Activated naive CD4-positive, alpha-beta T cell treated with anti-CD3 and anti-CD28 coated beads, Interleukin-2, amount 50 U/mL, for 24 hours (primary cell): ENCODE measurements at regions not wholly inside any gene's neighbourhood (a gene's known extent, or its start where the extent isn't known, plus 50 kb on each side); places are given as distances from the start of the nearest gene placed in this dataset.
A peak's percentile ranks its signal among the peaks of the same experiment; 100 is the strongest.
"Not testable (repeated sequence)": the region's sequence is repeated elsewhere in the genome, so short reads cannot be mapped to it uniquely, and the experiment has no call there.

Source experiments
- H3K27ac Mint-ChIP-seq: one replicate; pipeline ENCODE4 v1.8.0; 2021; ENCODE audit warnings: mild to moderate bottlenecking, mixed read lengths
- H3K27me3 Mint-ChIP-seq: one replicate; pipeline ENCODE4 v1.8.0; 2021; ENCODE audit warnings: mixed read lengths
- H3K36me3 Mint-ChIP-seq: one replicate; pipeline ENCODE4 v1.8.0; 2021; ENCODE audit warnings: mixed read lengths
- H3K4me1 Mint-ChIP-seq: one replicate; pipeline ENCODE4 v1.8.0; 2021; ENCODE audit warnings: mixed read lengths
- H3K4me3 Mint-ChIP-seq: one replicate; pipeline ENCODE4 v1.8.0; 2021; ENCODE audit warnings: mild to moderate bottlenecking, mixed read lengths
- H3K9me3 Mint-ChIP-seq: one replicate; pipeline ENCODE4 v1.8.0; 2021; ENCODE audit warnings: mixed read lengths

DNA sequence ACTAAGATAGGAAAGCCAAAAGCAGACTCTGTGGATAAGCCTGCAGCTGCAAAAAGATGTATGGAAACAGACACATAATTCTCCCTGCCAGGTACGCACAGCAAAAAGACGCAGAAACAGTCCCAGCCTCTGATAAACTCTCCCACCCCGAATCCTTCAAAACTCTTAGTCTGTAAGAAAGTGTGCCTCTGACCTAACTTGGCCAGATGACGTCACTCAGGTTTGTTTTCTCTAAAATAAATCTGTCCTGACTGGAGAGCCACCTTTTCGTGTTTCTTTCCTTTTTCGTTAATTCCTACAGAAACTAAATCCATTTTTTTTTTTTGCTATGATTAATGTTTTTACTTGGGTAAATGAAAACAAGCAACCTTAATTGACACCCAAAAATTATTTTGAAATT, 793.8 kb downstream of the SORCS1 start:
- H3K27ac Mint-ChIP-seq, result no peak overlapping the region
- no peaks in the 10 kb centered on the region for H3K27me3 Mint-ChIP-seq
- H3K4me1 Mint-ChIP-seq, result no peaks in the 10 kb centered on the region
- no peaks in the 10 kb centered on the region for H3K9me3 Mint-ChIP-seq
- no peaks in the 10 kb centered on the region for H3K36me3 Mint-ChIP-seq
- no peak overlapping the region for H3K4me3 Mint-ChIP-seq

DNA sequence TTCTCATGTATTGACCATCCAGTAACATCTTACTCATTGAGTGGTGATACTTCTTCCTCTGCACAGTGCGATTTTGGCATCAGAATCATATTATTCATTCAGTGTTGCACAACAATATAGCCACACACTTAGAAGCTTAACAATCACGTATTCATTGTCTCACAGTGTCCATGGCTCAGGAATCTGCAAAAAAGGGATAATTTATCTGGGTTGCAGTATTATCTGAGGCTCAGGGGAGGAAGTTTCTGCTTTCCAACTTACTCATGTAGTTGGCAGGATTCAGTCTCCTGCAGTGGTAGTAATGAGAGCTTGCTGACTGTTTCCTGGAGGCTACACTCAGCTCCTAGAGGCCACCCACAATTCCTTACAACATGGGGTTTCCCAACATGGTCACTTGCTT, 803.6 kb downstream of the SORCS1 start:
- Mint-ChIP-seq H3K9me3 (no peaks in the 10 kb centered on the region), H3K27me3 (no peaks in the 10 kb centered on the region), H3K4me1 (no peaks in the 10 kb centered on the region), H3K36me3 (no peaks in the 10 kb centered on the region), H3K27ac (no peak overlapping the region), H3K4me3 (no peak overlapping the region)

DNA sequence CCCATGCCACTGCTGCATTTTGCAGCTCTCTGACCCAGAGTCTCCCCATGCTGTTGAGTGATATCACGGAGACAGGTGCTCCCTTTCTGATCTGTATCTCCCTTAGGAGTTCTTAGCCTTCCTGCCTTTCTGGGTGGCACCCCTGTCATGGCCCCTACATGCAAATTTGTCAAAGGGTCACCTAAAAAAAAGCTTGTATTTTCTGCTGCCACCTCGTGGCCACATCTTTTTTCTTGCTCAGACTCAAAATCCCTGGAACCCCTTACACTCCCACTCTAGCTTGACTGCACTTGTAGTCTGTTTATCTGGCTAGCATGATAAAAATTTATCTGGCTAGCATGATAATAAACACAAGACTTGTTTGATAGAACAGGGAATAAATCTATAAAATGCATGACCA, 809.1 kb downstream of the SORCS1 start:
- Mint-ChIP-seq H3K27ac (no peak overlapping the region), H3K4me3 (no peak overlapping the region), H3K9me3 (no peaks in the 10 kb centered on the region), H3K27me3 (no peaks in the 10 kb centered on the region), H3K36me3 (no peaks in the 10 kb centered on the region), H3K4me1 (no peaks in the 10 kb centered on the region)

DNA sequence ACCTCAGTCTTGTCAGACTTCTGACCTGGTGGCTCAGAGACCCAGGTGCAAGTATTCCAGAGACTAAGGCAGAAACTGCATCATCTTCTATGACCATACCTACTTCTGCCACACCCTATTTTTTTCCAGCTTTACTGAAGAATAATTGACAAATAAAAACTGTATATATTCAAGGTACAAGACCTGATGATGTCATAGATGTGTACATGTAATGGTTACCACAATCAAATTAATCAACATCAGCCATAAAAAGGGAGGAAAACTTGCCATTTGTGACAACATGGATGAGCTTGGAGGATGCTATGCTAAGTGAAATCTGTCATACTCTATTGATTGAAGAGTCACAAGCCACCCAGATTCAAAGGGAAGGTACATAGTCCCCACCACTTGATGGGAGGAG, 815.6 kb downstream of the SORCS1 start:
- Mint-ChIP-seq H3K36me3 (no peaks in the 10 kb centered on the region), H3K4me1 (no peaks in the 10 kb centered on the region), H3K4me3 (no peak overlapping the region), H3K27me3 (no peaks in the 10 kb centered on the region), H3K27ac (no peak overlapping the region), H3K9me3 (no peaks in the 10 kb centered on the region)

DNA sequence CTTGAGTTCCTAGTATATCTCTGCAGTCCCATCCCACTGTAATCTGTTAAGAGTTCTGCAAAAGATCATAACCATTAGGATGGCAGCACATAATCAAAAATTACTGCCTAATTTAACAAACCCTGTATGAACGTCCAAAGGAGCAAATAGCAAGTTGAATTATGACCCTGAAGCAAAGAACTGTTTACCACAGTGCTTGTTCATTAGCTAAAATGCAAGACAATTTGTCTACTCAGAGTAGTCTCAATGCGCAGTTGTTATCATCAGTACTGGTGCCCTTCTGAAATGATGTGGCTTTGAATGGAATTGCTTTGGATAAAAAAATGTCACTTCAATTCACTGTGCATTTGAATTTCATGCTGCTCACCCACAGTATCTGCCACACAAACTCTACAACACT, 817.0 kb downstream of the SORCS1 start:
- H3K36me3 Mint-ChIP-seq, result no peaks in the 10 kb centered on the region
- no peaks in the 10 kb centered on the region for H3K4me1 Mint-ChIP-seq
- H3K27ac Mint-ChIP-seq, result no peak overlapping the region
- H3K4me3 Mint-ChIP-seq, result no peak overlapping the region
- H3K9me3 Mint-ChIP-seq, result no peaks in the 10 kb centered on the region
- H3K27me3 Mint-ChIP-seq, result peaks cover 2% of the 10 kb centered on the region

DNA sequence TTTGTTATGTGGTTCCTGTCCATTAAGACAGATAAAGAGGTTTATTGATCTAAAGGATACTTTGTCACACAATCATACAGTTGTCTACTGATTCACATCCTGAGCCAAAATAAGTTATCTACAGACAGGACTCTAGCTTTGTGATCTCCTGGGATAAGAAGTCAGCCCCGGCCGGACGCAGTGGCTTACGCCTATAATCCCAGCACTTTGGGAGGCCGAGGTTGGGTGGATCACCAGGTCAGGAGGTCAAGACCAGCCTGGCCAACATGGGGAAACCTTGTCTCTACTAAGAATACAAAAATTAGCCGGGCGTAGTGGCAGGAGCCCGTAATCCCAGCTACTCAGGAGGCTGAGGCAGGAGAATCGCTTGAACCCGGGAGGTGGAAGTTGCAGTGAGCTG, 821.0 kb downstream of the SORCS1 start:
- H3K4me1 Mint-ChIP-seq, H3K4me3 Mint-ChIP-seq, H3K9me3 Mint-ChIP-seq, H3K27ac Mint-ChIP-seq, H3K27me3 Mint-ChIP-seq, H3K36me3 Mint-ChIP-seq: not testable (repeated sequence)

DNA sequence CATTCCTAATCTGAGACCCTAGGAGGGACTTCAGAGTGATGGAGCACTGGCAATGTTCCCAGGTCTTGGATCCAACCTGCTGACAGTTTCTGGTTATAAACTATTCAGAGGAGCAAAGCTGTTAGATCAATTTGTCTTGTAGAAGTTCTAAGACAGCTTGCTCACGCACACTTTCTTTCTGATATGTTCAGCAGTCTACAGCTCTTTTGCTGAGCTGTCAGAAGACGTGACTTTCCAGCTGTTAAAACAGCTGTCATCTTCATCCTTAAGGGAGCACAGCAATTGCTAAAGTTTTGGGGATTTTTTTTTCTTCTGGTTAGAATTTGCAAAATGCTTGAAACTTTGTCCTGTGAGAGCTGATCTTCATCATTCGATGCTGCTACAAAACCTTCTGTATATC, 823.1 kb downstream of the SORCS1 start:
- H3K4me1 Mint-ChIP-seq, result no peaks in the 10 kb centered on the region
- H3K27ac Mint-ChIP-seq, result no peak overlapping the region
- H3K4me3 Mint-ChIP-seq, result no peak overlapping the region
- peaks cover 2% of the 10 kb centered on the region for H3K27me3 Mint-ChIP-seq
- no peaks in the 10 kb centered on the region for H3K36me3 Mint-ChIP-seq
- H3K9me3 Mint-ChIP-seq, result no peaks in the 10 kb centered on the region

DNA sequence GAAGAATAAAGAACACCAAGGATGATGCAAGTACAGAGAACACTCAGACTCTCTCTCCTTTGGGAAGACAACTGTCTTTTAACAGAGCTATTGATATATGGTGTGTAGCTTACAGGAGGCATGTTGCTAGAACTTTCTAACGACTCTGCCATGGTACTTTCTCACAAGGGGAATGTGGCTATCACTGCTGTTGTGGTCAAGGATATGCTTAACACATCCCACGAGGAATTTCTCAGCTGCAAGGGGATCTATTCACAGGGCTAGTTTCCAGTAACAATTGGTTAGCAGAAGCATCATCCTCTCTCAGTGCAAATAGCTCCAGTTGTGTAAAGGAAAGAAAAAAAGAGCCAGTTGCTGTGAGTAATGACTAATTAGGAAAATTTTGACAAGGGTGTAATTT, 826.0 kb downstream of the SORCS1 start:
- H3K36me3 Mint-ChIP-seq, result no peaks in the 10 kb centered on the region
- H3K27ac Mint-ChIP-seq, result no peak overlapping the region
- peaks cover 2% of the 10 kb centered on the region for H3K27me3 Mint-ChIP-seq
- H3K4me1 Mint-ChIP-seq, result no peaks in the 10 kb centered on the region
- H3K9me3 Mint-ChIP-seq, result no peaks in the 10 kb centered on the region
- H3K4me3 Mint-ChIP-seq, result no peak overlapping the region

DNA sequence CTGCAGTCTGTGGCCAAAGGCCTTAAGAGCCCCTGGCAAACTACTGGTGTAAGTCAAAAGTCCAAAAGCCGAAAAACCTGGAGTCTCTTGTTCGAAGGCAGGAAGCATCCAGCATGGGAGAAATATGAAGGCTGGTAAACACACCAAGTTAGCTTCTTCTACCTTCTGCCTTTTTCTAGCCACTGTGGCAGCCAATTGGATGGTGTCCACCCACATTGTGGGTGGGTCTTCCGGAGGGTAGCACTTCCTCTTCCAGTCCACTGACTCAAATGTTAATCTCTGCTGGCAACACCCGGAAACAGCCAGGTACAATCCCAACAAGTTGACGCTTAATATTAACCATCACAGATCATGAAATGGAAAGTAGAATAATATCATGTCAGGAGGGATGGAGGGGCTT, 827.6 kb downstream of the SORCS1 start:
- Mint-ChIP-seq H3K27ac (no peak overlapping the region), H3K27me3 (no peaks in the 10 kb centered on the region), H3K4me3 (no peak overlapping the region), H3K36me3 (no peaks in the 10 kb centered on the region), H3K9me3 (no peaks in the 10 kb centered on the region), H3K4me1 (no peaks in the 10 kb centered on the region)

DNA sequence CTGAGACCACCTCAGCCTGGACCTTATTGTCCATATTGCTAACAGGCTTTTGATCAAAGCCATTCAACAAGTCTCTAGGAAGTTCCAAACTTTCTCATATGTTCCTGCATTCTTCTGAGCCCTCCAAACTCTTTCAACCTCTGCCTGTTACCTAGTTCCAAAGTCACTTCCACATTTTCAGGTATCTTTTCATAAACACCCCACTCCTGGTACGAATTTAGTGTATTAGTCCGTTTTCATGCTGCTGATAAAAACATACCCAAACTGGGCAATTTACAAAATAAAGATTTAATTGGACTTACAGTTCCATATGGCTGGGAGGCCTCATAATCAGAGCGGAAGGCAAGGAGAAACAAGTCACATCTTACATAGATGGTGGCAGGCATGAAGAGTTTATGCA, 836.8 kb downstream of the SORCS1 start:
- Mint-ChIP-seq H3K27ac (peak overlapping the region; percentile 3), H3K4me1 (no peaks in the 10 kb centered on the region), H3K4me3 (no peak overlapping the region), H3K36me3 (peaks cover 2% of the 10 kb centered on the region), H3K9me3 (peaks cover 26% of the 10 kb centered on the region), H3K27me3 (no peaks in the 10 kb centered on the region)

DNA sequence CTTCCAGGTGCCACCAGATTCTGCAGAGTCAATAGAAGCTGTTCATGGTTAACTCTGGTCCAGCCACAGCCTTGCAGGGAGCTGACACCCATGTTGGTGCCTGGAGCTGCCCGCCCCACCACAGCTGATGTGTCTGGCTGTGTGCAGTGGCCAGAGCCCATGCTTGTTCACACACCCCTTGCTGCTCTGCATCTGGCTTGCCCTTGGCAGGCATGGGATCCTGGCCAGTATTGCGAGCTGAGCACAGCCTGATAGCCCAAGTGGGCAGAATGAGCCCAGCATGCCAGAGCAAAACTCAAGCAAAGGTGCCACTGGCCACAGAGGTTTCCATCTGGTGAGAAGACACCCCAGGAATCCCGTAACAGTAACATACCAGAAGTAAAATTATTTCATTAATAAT, 843.6 kb downstream of the SORCS1 start:
- Mint-ChIP-seq H3K4me1 (no peaks in the 10 kb centered on the region), H3K4me3 (no peak overlapping the region), H3K36me3 (no peaks in the 10 kb centered on the region), H3K27me3 (peaks cover 1% of the 10 kb centered on the region), H3K27ac (no peak overlapping the region), H3K9me3 (peaks cover 3% of the 10 kb centered on the region)

DNA sequence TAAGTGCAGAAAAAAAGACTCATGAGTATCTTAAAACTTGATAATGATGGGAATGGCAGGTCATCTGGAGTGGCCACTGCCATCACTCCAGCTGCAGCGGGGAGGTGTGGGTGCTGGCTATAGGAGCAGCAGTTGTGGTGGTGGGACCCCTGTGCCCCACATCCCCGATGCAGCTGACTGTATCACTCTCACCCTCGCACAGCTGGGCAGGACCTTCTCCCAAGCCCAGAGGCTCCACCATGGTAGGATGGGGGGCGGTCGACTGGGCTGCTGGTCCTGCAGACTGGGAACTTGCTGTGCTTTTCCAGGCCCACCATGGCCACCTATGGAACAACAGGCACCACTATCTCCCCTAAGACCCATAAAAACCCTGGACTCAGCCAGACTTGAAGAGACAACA, 844.4 kb downstream of the SORCS1 start:
- Mint-ChIP-seq H3K4me3 (no peak overlapping the region), H3K9me3 (no peaks in the 10 kb centered on the region), H3K27me3 (peaks cover 1% of the 10 kb centered on the region), H3K4me1 (no peaks in the 10 kb centered on the region), H3K27ac (no peak overlapping the region), H3K36me3 (no peaks in the 10 kb centered on the region)

DNA sequence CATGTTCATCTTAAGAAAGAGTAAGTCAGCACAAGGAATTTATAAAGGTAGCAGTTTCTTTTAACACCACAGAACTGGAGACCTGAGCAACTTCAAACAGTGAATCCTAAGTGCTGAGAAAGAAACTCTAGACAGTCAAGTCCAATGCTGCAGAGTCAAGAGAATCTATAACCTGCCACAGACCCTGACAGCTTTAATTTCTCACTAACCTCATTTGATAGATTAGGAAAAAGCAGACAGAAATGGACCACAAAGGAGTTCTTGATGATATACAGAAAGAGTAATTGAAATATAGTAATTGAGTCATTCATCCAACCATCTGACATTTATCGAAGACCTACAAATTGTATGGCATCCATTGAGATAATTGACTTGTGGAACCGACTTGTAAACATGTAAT, 847.0 kb downstream of the SORCS1 start:
- Mint-ChIP-seq H3K4me3 (no peak overlapping the region), H3K27ac (no peak overlapping the region), H3K9me3 (no peaks in the 10 kb centered on the region), H3K36me3 (no peaks in the 10 kb centered on the region), H3K4me1 (no peaks in the 10 kb centered on the region), H3K27me3 (peaks cover 1% of the 10 kb centered on the region)

DNA sequence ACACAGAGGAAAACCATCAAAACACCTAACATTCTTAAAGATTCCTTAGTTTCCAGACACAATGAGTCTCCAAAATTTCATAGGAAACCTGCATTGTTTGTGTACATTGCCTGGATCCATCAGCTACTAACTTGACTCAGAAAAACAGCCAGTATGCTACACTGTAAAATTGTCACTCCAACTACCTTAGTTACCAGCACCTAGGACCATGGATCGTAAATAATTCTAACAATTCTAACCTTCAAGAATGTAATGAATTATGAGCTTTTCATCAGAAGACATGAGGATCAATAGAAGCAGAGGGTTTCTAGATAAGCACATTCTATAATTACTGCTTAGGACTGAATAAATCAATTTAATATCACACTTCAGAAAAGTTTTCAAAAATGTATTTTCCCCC, 851.5 kb downstream of the SORCS1 start:
- Mint-ChIP-seq H3K4me3 (no peak overlapping the region), H3K27me3 (no peaks in the 10 kb centered on the region), H3K9me3 (no peaks in the 10 kb centered on the region), H3K36me3 (no peaks in the 10 kb centered on the region), H3K27ac (no peak overlapping the region), H3K4me1 (no peaks in the 10 kb centered on the region)

DNA sequence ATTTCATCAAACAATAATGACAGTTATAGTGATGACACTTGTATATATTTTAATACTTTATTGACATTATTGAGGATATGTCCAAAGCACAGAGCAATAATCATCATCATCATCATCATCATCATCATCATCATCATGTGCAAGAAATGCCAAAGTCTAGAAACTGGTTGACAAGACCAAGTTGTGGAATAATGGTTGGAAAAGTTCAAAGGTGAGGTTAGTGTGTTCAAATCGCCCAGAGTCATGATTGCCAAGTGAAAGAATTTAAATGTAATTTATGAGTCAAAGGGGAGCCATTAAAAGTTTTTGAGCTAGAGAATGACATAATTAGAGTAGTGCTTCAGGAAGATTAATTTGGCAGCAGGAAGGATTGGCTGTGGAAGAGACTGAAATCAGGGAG, 852.4 kb downstream of the SORCS1 start:
- Mint-ChIP-seq H3K4me3 (no peak overlapping the region), H3K4me1 (no peaks in the 10 kb centered on the region), H3K27ac (no peak overlapping the region), H3K36me3 (no peaks in the 10 kb centered on the region), H3K9me3 (no peaks in the 10 kb centered on the region), H3K27me3 (no peaks in the 10 kb centered on the region)

DNA sequence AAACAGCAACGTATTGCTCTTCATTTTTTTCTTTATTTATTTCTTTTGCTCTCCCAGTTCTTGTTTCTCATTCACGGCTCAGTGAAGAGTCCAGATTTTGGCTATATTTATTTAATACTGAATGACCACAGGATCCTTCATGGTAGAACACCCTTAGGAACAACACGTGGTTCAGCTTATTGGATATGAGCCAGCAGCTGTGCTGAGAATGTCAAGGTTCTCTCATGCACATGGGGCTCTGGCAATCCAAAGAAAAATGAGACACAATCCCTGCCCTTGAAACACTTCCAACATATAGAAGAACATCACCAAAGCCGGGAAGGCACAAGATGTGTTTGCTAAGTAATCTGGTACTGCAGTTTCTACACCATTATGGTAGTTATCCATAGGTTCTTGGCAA, 852.9 kb downstream of the SORCS1 start:
- no peak overlapping the region for H3K4me3 Mint-ChIP-seq
- no peak overlapping the region for H3K27ac Mint-ChIP-seq
- H3K4me1 Mint-ChIP-seq, result no peaks in the 10 kb centered on the region
- peaks cover 2% of the 10 kb centered on the region for H3K27me3 Mint-ChIP-seq
- no peaks in the 10 kb centered on the region for H3K9me3 Mint-ChIP-seq
- no peaks in the 10 kb centered on the region for H3K36me3 Mint-ChIP-seq

DNA sequence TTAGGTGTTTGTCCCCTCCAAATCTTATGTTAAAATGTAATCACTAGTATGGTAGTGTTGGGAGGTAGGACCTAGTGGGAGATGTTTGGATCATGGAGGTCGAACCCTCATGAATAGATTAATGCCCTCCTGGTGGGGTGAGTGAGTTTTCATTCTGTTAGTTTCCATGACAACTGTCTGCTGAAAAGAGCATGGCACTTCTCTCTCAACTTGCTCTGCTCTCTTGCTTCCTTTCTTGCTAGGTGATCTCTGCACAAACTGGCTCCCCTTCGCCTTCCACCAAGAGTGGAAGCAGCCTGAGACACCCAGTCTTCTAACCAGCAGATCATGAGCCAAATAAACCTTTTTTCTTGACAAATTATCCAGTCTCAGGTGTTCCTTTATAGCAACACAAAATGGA, 853.9 kb downstream of the SORCS1 start:
- H3K4me3 Mint-ChIP-seq, result no peak overlapping the region
- H3K27ac Mint-ChIP-seq, result no peak overlapping the region
- no peaks in the 10 kb centered on the region for H3K9me3 Mint-ChIP-seq
- H3K27me3 Mint-ChIP-seq, result peaks cover 2% of the 10 kb centered on the region
- H3K36me3 Mint-ChIP-seq, result no peaks in the 10 kb centered on the region
- no peaks in the 10 kb centered on the region for H3K4me1 Mint-ChIP-seq

DNA sequence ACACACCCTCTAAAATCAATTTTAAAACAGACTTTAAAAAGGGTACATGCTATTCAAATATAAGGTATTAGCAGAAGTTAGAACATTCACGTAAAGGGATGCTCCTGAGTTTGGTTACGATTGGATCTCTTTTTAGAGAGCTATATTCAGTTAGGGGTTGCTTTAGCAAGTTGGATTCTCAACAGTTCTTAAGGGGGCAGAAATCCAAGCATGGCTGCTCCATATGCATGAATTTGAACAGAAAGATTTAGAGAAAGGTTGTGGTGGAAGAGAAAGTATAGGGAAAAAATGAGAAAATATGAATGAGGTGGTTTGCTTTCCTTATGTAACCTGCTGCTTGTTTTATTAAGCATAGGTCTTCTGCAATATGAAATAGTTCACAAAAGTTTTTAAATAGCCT, 855.1 kb downstream of the SORCS1 start:
- Mint-ChIP-seq H3K4me1 (no peaks in the 10 kb centered on the region), H3K36me3 (no peaks in the 10 kb centered on the region), H3K4me3 (no peak overlapping the region), H3K27me3 (peaks cover 2% of the 10 kb centered on the region), H3K27ac (no peak overlapping the region), H3K9me3 (no peaks in the 10 kb centered on the region)
